Neural progenitor cell (in vitro differentiated cells): ENCODE measurements at regions not wholly inside any gene's neighbourhood (a gene's known extent, or its start where the extent isn't known, plus 50 kb on each side); places are given as distances from the start of the nearest gene placed in this dataset.

ENCODE experiments used
- DNase-seq: peaks from one replicate; pipeline ENCODE4 v3.0.0-alpha.2; 2016; ENCODE audit warnings: low spot score
- H2AFZ ChIP-seq: fragments of 200-600 bp; sonication (generic); replicated peaks from 2 replicates; pipeline ENCODE4 v1.6.1; 2016; ENCODE audit warnings: antibody characterized with exemption
- H3F3A ChIP-seq: fragments of 200-600 bp; sonication (generic); 2 replicates; pipeline ENCODE4 v1.6.1; 2016; ENCODE audit warnings: antibody characterized with exemption, low read depth
- H3K27ac ChIP-seq: fragments of 200-600 bp; sonication (generic); 2 replicates; pipeline ENCODE4 v1.5.1; 2016; ENCODE audit warnings: mild to moderate bottlenecking
- H3K27me3 ChIP-seq: fragments of 200-600 bp; sonication (generic); 2 replicates; pipeline ENCODE4 v1.6.1; 2016; ENCODE audit warnings: mild to moderate bottlenecking, moderate library complexity
- H3K36me3 ChIP-seq: fragments of 200-600 bp; sonication (generic); 2 replicates; pipeline ENCODE4 v1.5.1; 2016
- H3K4me1 ChIP-seq: fragments of 200-600 bp; sonication (generic); 2 replicates; pipeline ENCODE4 v1.6.1; 2016; ENCODE audit warnings: mixed run types
- H3K4me2 ChIP-seq: fragments of 200-600 bp; sonication (generic); 2 replicates; pipeline ENCODE4 v1.6.1; 2016
- H3K4me3 ChIP-seq: fragments of 200-600 bp; sonication (generic); 2 replicates; pipeline ENCODE4 v1.5.1; 2016
- H3K79me2 ChIP-seq: fragments of 200-600 bp; sonication (generic); 2 replicates; pipeline ENCODE4 v1.6.1; 2016; ENCODE audit warnings: low read depth
- H3K9ac ChIP-seq: fragments of 200-600 bp; sonication (generic); 2 replicates; pipeline ENCODE4 v1.6.1; 2016
- H3K9me3 ChIP-seq: fragments of 200-600 bp; sonication (generic); 2 replicates; pipeline ENCODE4 v1.5.1; 2016; ENCODE audit warnings: low read depth
- H4K20me1 ChIP-seq: fragments of 200-600 bp; sonication (generic); 2 replicates; pipeline ENCODE4 v1.6.1; 2016; ENCODE audit warnings: low read depth
- H3K27ac Mint-ChIP-seq: 3 replicates; pipeline ENCODE4 v1.8.0; 2021; ENCODE audit warnings: mixed read lengths
- H3K27me3 Mint-ChIP-seq: 2 replicates; pipeline ENCODE4 v1.8.0; 2022; ENCODE audit warnings: low read depth, mild to moderate bottlenecking, inconsistent platforms, moderate library complexity, mixed read lengths; ENCODE audit not compliant: insufficient read depth
- H3K36me3 Mint-ChIP-seq: 3 replicates; pipeline ENCODE4 v1.8.0; 2021; ENCODE audit warnings: mixed read lengths
- H3K4me1 Mint-ChIP-seq: 3 replicates; pipeline ENCODE4 v1.8.0; 2021; ENCODE audit warnings: mixed read lengths
- H3K4me3 Mint-ChIP-seq: 3 replicates; pipeline ENCODE4 v1.8.0; 2021; ENCODE audit warnings: mild to moderate bottlenecking, moderate library complexity, mixed read lengths
- H3K9me3 Mint-ChIP-seq: 3 replicates; pipeline ENCODE4 v1.8.0; 2020; ENCODE audit warnings: mixed read lengths
- EZH2 ChIP-seq: fragments of 200-600 bp; sonication (generic); IDR thresholded peaks from 2 replicates; pipeline ENCODE4 v1.6.1; 2017; ENCODE audit warnings: antibody characterized with exemption, mild to moderate bottlenecking, moderate library complexity
- EZH2phosphoT487 ChIP-seq: fragments of 200-600 bp; sonication (generic); IDR thresholded peaks from 2 replicates; pipeline ENCODE4 v1.6.1; 2017; ENCODE audit warnings: antibody characterized with exemption
- TF ChIP-seq, protein P1 (sequence below): fragments of 200-600 bp; sonication (generic); IDR thresholded peaks from 2 replicates; pipeline ENCODE4 v1.5.1; 2017; ENCODE audit warnings: antibody characterized with exemption, mild to moderate bottlenecking

DNA sequence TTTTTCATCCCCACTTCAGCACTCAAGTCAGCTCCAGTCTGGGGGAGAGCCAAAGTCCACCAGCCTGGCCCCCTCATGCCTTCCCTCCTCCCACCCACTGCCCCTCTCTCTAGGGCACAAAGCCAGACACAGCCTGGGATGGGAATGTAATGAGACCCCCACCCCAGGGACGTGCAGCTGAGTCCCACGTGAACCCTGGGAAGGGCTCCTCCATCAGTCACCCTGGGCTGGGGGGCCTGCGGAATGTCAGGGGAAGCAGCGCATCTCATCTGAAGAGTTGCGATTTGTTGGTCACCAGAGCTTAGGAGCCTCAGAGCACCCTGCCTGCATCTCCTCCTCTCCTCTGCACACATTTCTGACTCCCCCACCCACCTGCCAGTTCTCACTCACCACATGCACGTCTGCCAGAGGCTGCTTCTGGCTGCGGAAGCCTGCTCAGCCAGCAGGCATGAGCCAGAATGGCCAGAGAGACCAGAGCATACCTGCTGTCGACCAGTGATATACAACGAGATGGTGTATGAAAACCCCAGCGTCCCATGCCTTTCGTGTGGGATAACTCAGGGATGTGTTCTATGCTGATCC is 167.1 kb upstream of the TOP1 start:
- Histone ChIP-seq H3K4me2 (no peak overlapping the region), H3K79me2 (no peaks in the 10 kb centered on the region), H3K9me3 (no peaks in the 10 kb centered on the region), H3F3A (peaks cover 12% of the 10 kb centered on the region), H4K20me1 (no peaks in the 10 kb centered on the region), H3K4me1 (peaks cover 26% of the 10 kb centered on the region), H3K27ac (no peak overlapping the region), H3K27me3 (no peaks in the 10 kb centered on the region), H2AFZ (no peak overlapping the region), H3K9ac (no peak overlapping the region), H3K36me3 (no peaks in the 10 kb centered on the region), H3K4me3 (no peak overlapping the region)
- Mint-ChIP-seq H3K4me1 (peaks cover 36% of the 10 kb centered on the region), H3K27me3 (peaks cover 11% of the 10 kb centered on the region), H3K4me3 (no peak overlapping the region), H3K9me3 (no peaks in the 10 kb centered on the region), H3K27ac (no peak overlapping the region), H3K36me3 (no peaks in the 10 kb centered on the region)
- TF ChIP-seq EZH2 (no peak), EZH2phosphoT487 (no peak)
- TF ChIP-seq, protein P1, sequence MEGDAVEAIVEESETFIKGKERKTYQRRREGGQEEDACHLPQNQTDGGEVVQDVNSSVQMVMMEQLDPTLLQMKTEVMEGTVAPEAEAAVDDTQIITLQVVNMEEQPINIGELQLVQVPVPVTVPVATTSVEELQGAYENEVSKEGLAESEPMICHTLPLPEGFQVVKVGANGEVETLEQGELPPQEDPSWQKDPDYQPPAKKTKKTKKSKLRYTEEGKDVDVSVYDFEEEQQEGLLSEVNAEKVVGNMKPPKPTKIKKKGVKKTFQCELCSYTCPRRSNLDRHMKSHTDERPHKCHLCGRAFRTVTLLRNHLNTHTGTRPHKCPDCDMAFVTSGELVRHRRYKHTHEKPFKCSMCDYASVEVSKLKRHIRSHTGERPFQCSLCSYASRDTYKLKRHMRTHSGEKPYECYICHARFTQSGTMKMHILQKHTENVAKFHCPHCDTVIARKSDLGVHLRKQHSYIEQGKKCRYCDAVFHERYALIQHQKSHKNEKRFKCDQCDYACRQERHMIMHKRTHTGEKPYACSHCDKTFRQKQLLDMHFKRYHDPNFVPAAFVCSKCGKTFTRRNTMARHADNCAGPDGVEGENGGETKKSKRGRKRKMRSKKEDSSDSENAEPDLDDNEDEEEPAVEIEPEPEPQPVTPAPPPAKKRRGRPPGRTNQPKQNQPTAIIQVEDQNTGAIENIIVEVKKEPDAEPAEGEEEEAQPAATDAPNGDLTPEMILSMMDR: no peak
- DNase-seq: no peak

DNA sequence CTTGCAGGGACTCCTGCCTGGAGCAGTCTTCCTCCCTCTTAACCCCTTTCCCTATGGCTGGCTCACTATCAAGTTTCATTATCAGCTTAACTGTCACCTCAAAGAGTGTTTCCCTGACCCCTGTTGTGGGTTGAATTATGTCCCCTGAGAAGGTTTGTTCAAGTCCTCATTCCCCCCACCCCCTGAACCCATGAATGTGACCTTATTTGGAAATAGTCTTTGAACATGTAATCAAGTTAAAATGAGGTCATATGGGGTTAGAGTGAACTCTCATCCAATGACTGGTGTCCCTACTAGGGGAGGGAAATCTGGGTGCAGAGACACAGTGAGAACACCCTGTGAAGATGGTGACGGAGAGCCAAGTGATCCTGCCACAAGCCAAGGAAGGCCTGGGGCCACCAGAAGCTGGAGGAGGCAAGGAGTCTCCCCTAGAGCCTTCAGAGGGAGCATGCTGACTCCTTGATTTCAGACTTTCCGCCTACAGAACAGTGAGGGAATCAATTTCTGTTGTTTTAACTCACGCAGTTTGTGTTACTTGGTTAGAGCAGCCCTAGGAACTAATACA is 165.2 kb upstream of the TOP1 start:
- H3K27me3 ChIP-seq: no peaks in the 10 kb centered on the region
- no peak for TF ChIP-seq EZH2
- TF ChIP-seq, protein P1: no peak

DNA sequence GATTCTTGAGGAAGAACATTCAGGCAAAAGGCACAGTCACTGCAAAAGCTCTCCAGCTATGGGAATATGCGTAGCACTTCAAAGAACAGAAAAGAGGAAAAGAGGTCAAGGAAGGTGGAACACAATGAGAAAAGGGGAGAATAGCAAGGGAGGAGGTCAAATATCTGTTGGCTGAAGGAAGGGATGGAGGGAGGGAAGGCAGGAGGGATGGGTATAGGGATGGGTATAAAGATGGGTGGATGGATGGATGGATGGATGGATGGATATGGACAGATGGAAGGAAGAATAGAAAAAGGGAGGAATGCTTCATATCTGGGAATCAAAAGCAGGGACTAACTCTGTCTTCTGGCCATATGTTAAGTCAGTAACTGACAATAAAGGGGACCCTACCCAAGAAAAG is 164.2 kb upstream of the TOP1 start:
- H3K79me2 ChIP-seq: no peaks in the 10 kb centered on the region
- peaks cover 2% of the 10 kb centered on the region for H3K4me1 ChIP-seq
- Mint-ChIP-seq H3K27ac (no peak overlapping the region), H3K27me3 (peaks cover 11% of the 10 kb centered on the region), H3K36me3 (no peaks in the 10 kb centered on the region), H3K9me3 (no peaks in the 10 kb centered on the region), H3K4me3 (no peak overlapping the region), H3K4me1 (peaks cover 12% of the 10 kb centered on the region)
- no peak overlapping the region for H2AFZ ChIP-seq
- H3K4me2 ChIP-seq: no peak overlapping the region
- TF ChIP-seq EZH2phosphoT487 (no peak), EZH2 (no peak)
- TF ChIP-seq, protein P1: no peak
- no peak overlapping the region for H3K4me3 ChIP-seq
- no peak overlapping the region for H3K9ac ChIP-seq
- H3K27me3 ChIP-seq: no peaks in the 10 kb centered on the region
- no peaks in the 10 kb centered on the region for H3F3A ChIP-seq
- H3K9me3 ChIP-seq: no peaks in the 10 kb centered on the region
- no peak overlapping the region for H3K27ac ChIP-seq
- no peaks in the 10 kb centered on the region for H3K36me3 ChIP-seq
- DNase-seq: no peak
- no peaks in the 10 kb centered on the region for H4K20me1 ChIP-seq

More for the DNA sequence above, 165.2 kb upstream of the TOP1 start:
- Histone ChIP-seq H3K4me3 (no peak overlapping the region), H3K9me3 (no peaks in the 10 kb centered on the region), H3K4me1 (peaks cover 13% of the 10 kb centered on the region), H2AFZ (no peak overlapping the region), H3F3A (no peaks in the 10 kb centered on the region), H3K27ac (no peak overlapping the region), H3K36me3 (no peaks in the 10 kb centered on the region), H3K79me2 (no peaks in the 10 kb centered on the region), H3K4me2 (no peak overlapping the region), H3K9ac (no peak overlapping the region), H4K20me1 (no peaks in the 10 kb centered on the region)
- H3K27ac Mint-ChIP-seq: no peak overlapping the region
- H3K4me3 Mint-ChIP-seq: no peak overlapping the region
- H3K9me3 Mint-ChIP-seq: no peaks in the 10 kb centered on the region
- H3K4me1 Mint-ChIP-seq: peaks cover 22% of the 10 kb centered on the region
- no peaks in the 10 kb centered on the region for H3K36me3 Mint-ChIP-seq
- DNase-seq: no peak
- H3K27me3 Mint-ChIP-seq: peaks cover 13% of the 10 kb centered on the region
